ENCODE measurements at regions not wholly inside any gene's neighbourhood (a gene's known extent, or its start where the extent isn't known, plus 50 kb on each side); places are given as distances from the start of the nearest gene placed in this dataset.
"Not testable (repeated sequence)": the region's sequence is repeated elsewhere in the genome, so short reads cannot be mapped to it uniquely, and the experiment has no call there.

DNA sequence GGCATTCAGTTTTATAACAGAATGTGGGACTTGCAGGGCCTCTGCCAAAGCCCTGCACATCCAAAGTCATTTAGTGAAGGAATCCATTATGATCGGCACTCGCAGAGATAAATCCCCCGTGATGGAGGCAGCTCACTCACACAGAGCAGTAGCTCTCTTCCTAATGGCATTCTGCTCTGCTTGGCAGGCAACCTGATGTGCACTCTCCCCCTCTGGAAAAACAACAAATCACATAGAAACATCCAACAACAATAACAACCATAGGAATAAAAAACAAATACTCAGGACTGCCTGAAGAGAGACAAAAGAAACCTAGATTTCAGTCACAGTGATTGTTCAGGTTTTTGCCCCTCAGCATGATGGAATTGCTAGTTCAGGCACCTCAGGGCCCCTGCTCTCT is 59.7 kb downstream of the NAA11 start:
- DNase-seq, result no peak

DNA sequence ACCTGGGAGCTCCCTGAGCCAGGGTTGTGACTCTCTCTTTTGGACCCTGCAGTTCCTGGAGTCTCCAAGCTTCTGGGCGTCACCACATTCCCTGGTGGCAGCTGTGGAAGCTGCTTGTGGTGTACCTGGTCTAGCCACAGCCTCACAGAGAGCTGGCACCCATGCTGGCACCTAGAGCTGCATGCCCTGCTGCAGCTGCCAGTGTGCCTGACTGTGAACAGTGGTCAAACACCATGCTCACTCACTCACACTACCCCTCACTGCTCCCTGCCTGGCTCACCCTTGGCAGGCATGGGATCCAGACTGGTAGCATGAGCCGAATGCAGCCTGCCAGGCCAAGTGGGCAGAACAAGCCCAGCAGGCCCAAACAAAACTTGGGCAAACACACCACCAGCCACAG is 66.6 kb downstream of the NAA11 start:
- DNase-seq, result no peak

DNA sequence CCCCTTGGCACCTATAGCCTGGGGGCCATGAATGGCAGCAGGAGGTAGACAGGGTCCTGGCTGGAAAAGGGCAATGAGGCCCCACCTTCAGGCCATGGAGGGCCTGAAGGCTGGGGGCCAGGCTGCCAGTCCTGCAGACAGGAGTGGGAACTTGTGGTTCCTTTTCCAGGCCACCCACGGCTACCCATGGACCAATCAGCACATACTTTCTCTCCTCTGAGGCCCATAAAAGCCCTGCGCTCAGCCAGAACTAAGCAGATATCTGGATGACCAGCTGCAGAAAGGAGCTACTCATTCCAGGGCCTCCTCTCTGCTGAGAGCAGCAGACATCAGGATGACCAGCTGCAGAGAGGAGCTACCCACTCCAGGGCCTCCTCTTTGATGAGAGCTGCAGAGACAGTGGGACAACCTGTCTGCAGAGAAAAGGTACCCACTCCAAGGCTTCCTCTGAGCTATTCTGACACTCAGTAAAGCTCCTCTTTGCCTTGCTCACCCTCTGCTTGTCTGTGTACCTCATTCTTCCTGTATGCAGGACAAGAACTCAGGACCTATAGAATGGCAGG is 67.2 kb downstream of the NAA11 start:
- DNase-seq, result no peak

DNA sequence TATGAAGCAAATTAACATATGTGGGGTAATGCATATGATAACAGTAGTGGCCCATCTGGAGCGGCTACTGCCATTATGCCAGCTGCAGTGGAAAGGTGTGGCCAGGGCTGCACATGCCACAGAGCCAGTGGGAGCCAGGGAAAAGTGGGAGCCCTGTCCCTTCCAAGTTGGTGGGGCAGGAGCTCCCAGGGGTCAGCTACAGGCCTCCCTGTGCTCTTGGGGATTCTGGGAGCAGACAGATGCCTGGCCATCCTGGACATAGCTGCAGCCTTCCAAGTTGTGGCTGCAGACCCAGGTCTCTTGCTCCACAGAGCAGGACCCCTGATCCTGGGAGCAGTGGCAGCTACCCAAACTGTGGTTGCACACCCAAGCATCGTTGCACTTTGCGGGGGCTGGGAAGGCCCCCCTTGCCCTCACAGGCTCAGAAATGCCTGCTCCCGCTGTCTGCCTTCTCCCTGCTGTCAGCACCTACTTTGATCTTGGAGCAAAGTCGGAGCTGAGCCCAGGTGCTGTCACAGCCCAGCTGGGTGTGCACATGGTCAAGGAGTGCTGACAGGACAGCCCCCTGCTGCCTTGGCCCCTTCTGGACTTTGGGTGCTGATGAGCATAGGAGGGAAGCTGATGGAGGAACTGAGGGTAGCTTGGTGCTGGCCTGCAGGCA is 67.8 kb downstream of the NAA11 start:
- no peak for DNase-seq

DNA sequence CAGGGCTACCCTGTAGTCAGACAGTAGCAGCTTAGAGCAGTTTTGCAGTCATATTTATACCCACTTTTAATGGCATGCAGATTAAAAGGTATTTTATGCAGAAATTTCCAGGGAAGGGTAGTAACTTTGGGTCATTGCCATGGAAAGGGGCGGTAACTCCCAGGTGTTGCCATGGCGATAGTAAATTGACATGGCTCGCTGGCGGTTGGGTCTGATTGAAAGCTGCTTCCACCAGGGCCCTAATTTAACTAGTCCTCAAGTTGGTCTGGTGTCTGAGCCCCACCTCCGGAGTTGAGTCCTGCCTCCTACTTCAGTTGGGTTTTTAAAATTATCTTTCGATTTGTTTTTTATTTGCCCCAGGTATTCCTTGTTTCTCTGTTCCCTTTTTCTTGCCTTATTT is 70.1 kb downstream of the NAA11 start:
- DNase-seq, result no peak

DNA sequence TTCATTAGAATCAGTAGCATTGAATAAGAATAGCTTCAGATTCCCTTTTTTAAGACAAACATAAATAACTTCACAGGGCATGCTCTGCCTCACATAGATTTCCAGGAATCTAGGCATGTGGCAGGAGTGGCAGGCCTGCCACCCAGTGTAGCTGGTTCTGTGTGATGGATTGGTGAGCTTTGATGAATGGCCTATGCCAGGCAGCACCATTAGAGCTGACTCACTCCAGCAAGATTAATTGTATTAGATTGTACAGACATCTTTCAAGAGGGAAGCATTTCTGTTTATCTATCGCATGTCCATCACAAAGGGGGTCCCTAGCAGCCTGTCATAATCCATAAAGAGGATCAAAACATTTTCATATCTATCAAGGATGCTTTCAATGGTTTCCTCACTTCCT is 71.9 kb downstream of the NAA11 start:
- DNase-seq, result no peak

DNA sequence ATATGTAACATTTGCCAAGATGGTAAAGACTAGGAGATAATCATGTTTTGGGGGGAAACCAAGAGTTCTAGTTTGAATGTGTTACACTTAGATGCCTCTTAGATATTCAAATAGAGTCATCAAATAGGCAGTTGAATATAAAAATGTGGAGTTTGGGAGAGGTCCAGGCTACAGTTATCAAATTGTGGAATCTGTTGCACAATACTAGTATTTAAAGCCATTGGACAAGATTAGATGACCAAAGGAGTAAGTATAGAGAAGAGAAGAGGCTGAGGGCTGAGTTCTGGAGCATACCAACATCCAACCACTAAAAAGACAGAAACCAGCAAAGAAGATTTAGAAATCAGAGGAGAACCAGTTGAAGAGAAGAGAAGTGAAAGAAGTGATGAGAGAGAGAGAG is 72.7 kb downstream of the NAA11 start:
- DNase-seq, result no peak

DNA sequence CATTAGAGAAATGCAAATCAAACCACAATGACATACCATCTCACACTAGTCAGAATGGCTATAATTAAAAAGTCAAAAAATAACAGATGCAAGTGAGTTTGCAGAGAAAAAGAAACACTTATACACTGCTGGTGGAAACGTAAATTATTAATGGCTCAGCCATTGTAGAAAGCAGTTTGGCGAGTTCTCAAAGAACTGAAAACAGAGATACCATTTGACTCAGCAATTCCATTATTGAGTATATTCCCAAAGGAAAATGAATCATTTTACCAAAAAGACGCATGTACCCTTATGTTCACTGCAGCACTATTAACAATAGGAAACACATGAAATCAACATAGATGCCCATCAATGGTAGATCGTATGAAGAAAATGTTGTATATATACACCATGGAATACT is 75.0 kb downstream of the NAA11 start:
- no peak for DNase-seq

DNA sequence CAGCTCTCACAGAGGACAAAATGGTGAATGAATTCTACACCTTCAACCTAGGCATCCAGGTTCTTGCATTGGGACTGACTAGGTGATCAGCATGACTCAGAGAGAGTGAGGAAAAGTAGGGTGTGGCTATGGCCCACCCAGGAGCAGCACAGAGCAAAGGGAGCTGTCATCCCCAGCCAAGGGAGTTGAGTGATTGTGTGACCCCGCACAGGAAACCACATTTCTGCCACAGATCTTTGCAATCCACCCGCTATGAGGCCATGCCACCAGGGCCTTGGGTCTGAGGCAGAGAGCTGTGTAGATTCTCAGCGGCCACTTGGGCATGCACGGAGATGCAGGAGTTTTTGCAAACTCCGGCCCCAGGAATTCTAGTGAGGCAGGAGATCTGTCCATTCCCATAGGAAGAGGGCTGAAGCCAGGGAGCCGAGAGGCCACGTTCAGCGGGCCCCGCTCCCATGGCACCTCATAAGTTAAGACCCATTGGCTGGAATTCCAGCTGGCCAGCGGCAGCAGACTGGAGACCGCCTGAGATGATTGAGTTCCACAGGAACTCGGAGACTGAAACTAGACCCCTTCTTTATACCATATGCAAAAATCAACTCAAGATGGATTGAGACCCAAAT is 75.9 kb downstream of the NAA11 start:
- peak; percentile 43 for DNase-seq

DNA sequence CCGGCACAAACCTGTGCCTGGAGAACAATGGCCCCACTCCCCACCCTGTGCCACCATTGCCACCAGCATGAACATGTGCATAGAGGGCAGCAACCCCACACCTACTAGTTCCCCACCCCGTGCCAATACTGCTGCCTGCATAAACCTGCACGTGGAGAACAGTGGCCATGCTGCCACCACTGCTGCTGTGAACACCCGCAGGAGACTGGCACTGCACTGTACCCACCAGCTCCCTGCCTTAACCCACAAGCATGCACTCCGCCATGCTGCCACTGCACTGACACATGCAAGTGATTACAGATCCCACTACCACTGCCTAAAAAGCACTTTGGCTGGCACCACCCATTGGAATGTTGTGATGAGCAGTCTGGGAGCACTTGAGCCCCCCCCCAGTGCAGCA is 77.3 kb downstream of the NAA11 start:
- no peak for DNase-seq

DNA sequence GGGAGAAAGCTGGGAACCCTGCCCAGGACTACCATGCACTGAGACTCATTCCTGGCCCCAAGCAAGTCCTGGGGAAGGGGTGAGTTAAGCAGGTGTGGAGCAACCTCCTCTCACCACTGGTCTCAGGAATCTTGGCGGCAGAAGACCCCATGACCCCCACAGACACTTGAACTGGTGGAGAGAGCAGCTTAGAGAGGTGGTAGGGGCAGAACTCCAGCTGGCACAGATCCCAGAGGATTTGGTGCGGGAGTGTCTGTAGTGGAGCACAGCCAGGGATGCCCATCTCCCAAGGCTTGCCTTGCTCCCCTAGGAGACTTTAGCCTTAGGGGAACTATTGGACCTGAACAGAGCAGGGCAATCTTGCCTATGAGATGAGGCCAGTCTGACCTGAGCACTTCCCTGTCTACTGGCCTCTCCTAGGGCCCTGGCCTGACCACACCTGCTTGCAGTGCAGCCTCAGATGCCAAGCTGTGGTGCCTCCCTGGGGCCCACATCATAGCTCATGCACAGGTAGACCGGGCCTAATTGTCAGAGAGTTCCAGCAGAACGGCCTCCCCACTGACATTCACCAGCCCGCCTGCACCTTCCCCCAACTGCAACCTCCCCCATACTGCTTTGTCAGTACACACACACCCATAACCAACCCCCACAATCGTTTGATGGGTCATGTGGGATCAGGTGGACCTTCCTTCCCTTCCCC is 78.0 kb downstream of the NAA11 start:
- DNase-seq, result no peak

DNA sequence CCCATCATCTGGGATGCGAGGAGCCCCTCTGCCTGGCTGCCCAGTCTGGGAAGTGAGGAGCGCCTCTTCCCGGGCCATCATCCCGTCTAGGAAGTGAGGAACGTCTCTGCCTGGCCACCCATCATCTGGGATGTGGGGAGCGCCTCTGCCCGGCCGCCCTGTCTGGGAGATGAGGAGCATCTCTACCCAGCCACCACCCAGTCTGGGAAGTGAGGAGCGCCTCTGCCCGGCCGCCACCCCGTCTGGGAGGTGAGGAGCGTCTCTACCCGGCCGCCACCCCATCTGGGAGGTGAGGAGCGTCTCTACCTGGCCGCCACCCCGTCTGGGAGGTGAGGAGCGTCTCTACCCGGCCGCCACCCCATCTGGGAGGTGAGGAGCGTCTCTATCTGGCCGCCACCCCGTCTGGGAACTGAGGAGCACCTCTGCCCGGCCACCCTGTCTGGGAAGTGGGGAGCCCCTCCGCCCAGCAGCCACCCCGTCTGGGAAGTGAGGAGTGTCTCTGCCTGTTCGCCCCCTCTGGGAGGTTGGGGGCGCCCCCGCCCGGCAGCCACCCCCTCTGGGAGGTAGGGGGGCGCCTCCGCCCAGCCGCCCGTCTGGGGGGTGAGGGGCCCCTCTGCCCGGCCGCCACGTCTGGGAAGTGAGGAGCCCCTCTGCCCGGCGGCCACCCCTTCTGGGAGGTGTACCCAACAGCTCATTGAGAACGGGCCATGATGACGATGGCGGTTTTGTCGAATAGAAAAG is 80.5 kb downstream of the NAA11 start:
- DNase-seq, result not testable (repeated sequence)

DNA sequence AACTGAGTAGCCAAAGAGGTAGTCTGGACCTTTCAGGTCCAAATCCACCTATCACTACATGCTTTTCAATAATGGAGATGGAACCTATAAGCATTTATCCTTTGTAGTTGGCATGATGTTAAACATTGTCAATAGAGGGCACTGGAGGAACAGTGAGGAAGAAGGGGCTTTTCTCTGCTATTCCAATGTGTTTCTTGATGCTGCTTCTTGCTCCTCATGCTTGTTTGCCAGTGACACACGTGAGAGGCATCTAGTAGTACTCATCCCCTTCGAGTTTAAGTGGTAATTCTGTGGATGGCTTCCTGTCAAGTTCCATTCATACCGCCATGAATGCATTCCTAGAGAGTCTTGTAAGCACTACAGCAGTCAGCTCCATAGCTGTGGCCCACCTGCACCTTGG is 84.0 kb downstream of the NAA11 start:
- no peak for DNase-seq

DNA sequence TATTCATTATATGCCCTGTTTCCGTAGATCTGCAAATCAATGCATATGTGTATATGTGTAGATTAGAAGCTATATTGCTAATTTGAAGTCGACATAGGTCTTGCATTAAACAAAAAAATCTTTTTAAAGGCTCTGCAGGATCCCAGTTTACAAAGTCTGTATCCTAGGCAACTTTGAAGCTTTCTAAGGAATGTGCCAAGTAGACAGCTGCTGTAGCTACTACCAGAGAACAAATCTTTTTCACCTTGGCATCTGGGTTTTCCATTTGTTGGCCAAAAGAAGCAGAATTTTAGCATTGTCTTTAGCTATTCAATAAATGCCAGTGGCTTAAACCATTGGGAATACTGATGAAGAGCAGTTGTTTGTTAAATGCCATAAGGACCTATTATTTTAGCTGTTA is 88.0 kb downstream of the NAA11 start:
- DNase-seq, result no peak

DNA sequence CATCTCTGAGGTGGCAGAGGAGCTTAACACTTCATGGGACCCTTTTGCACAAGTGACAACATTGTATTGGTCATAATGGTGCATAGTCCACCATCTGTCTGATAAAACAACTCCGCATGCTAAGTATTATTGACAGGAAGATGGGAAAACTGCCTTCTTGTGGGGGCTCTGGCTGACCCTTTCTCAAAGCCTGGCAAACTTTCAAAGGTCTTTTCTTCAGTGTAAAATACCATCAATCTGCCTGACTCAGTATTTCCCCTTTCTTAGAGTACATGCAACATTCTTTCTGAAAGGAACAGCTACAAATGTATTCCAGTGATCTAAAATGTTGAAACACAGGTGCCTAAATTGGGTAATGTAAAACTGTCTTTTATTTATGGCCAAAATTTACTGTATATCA is 89.1 kb downstream of the NAA11 start:
- no peak for DNase-seq

DNA sequence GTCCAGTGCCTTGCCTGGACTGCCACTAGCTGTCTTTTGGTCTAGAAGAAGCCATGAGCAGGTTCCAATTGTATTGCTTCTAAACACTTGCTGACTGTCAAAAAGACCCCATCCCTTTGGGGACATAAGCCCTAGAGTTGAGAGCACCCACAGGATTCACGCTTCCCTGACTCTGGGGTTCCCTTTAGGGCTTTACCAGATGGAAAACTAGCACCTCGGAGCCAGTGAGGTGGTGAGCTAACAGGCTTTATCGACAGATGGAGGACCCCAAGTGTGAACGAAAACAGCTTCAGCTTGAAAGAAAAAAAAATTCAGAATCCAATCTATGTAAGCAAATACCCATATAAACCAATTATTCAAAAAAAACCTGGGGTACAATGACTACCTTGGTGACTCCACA is 90.8 kb downstream of the NAA11 start:
- no peak for DNase-seq

DNA sequence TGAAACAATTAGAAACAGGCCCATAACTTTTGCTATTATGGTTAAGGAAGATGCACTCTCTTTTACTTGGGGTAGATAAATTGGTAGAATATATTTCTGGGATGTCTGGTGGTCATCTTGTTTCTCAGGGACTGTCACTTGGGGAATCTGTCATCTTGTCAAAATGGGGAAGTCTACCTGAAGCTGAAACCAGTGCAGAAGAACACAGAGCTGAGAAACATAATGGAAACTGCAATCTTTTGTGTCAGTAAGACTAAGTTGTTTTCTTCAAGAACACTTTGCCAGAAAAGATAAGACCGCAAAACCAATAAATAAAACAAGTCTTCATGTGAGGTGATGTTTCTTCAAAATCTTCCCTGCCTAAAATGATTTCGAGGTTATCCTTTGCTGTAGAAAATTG is 92.0 kb downstream of the NAA11 start:
- no peak for DNase-seq

DNA sequence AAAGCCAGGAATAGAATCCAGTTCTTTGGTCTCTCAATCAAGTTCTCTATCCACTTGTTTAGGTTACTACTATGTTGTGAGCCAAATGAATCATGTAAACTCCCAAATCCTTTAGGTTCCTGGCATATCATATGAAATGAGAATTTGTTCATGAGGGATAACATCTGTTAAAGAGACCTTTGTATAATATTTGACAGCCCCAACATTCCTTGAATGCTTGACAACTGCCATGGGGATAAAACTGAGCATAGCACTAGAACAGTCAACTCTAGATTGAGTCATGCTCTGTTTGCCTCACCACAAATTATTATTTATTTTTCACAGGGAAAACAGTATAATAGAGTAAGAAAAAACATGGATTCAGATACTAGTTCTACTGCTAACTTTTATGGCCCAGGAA is 93.3 kb downstream of the NAA11 start:
- DNase-seq, result no peak

DNA sequence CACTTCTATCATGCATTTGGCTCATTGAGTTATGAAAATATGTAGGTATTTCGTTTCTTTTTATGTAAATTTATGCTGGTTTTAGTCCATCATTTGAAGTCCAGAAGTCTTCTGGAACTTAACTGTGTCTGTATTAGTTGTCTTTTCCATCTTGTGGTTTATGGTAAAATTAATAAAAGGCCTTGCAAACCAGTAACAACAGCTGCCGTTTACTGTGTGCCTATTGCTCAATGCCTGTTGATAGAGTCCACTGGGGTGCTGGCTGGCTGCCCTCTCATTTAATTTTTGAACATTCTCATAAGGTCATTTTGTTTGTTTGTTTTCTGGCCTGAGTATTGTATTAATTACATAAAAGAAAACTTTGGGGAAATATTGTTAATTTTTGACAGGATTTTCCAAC is 98.0 kb downstream of the NAA11 start:
- DNase-seq, result no peak

DNA sequence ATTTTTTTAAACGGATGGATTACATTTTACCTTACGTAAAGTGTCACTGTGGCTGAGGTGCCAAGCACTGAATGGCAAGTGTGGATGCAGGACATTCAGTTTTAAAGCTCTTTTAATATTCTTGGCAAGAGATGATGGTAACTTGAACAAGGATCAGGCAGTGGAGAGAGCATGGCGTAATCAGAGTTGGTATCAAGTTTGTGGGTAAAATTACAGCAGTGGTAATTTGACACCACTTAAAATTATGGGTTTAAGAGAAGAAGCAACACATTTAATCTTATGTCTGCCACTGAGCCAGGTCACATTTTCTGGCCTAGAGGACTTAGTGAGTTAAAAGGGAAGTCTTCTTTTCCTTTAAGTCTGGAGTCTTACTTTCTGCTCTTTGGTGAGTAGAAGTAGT is 100.5 kb downstream of the NAA11 start:
- DNase-seq, result no peak

DNA sequence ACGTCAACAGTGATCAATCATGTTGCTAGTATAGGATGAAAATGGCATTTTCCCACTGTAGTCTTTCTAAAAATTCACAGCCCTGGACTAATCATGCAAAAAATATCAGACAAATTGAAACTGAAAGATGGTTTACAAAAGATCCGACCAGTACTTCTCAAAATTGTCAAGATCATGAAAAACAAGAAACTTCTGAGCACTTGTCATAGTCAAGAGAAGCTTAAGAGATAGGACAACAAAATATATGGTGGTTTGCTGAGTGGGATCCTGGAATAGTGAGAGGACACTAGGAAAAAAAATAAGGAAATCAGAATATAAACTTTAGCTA is 101.1 kb downstream of the NAA11 start:
- no peak for DNase-seq

DNA sequence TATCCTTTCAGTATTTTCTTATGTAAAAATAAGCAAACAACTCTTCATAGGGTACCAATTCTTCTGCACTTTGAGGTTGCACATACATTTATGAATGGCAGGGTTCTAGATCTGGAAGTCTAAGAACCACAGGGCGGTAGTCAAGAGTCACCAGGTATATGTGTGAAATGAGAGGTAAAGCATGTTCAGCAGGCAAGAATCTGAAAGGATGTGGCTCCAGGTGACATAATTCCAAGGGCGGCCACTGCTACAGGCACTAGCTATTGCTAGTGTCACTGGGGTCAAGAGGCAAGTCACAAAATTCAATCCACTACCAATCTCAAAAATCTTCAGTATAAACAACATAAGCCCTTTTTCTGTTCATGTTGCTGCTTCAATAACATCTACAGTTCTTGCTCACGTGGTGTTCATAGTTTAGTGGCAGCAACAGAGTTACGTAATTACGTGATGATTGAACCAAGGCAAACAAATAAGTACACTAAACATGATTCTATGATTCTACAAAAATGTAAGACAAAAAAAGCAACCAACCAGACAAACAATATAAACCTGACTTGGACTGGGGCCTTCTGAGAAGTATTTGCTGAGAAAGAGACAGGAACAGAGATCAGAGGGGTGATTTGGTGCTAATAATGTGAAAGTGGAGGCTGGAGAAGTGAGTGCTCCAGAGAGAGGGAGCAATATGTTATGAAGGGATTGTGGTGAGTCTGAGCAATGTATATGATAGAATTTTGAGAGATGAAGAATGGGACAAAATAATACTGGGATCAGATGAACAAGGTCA is 101.7 kb downstream of the NAA11 start:
- no peak for DNase-seq

DNA sequence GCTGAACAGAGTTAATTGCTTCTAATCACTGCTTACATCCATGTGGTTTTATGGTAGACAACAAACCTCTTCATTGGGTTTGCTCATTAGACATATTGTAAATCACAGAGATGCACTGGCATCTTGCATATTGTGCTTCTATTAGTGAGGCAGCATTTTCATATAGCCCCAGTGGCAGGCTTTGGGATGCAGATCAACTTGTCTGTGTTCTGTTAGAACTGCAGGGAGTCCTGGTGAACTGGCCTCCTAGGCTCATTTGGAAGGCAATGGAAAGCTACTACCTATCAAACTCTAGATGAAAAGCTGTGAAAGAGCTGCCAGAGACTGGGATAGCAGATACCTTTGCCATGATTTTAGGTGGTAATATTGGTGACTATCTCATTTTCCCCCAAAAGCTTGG is 108.8 kb downstream of the NAA11 start:
- no peak for DNase-seq
